ENCODE measurements at regions not wholly inside any gene's neighbourhood (a gene's known extent, or its start where the extent isn't known, plus 50 kb on each side); places are given as distances from the start of the nearest gene placed in this dataset.

GRCh38 chr1:229888157-229888556 lies 178.9 kb upstream of the GALNT2 start:
- no peaks in the 10 kb centered on the region for H3K4me1 Mint-ChIP-seq (ENCODE audit: low read depth)
- no peaks in the 10 kb centered on the region for H3K9me3 Mint-ChIP-seq
- intact Hi-C loops (cut with micrococcal nuclease), result no loop called here
- peaks cover 2% of the 10 kb centered on the region for H3K36me3 Mint-ChIP-seq (ENCODE audit: low read depth)
- peaks cover 16% of the 10 kb centered on the region for H3K27me3 Mint-ChIP-seq (ENCODE audit: insufficient read depth)
- H3K27ac Mint-ChIP-seq, result no peak overlapping the region
- DNase-seq (ENCODE audit: low spot score), result no peak
- no peak overlapping the region for H3K4me3 Mint-ChIP-seq

DNA sequence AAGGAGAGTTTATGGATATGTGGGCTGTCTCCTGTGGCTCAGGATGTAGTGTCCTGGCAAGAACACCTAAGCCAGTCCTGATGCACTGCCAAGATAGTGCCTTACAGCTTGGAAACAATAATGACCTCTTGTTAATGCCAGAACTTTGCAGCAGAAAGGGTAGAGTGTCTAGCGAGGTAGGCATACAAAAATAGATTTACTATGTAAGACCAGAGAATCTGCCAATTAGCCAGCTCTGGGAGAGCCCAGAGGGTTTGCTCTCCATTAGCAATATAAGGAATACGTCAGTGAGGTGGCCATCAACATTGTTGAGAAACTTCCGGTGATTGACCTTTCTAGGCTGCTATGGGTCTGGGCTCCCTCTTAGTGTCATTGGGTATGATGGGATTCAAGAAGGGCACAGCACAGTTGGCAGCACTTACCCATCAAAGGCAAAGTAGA lies 178.5 kb upstream of the GALNT2 start:
- H3K4me1 Mint-ChIP-seq (ENCODE audit: low read depth), result no peaks in the 10 kb centered on the region
- no peak overlapping the region for H3K4me3 Mint-ChIP-seq
- H3K27me3 Mint-ChIP-seq (ENCODE audit: insufficient read depth), result peaks cover 13% of the 10 kb centered on the region
- H3K36me3 Mint-ChIP-seq (ENCODE audit: low read depth), result peaks cover 2% of the 10 kb centered on the region
- no peaks in the 10 kb centered on the region for H3K9me3 Mint-ChIP-seq
- no peak overlapping the region for H3K27ac Mint-ChIP-seq
- no peak for DNase-seq (ENCODE audit: low spot score)
- intact Hi-C loops (cut with micrococcal nuclease), result no loop called here

DNA sequence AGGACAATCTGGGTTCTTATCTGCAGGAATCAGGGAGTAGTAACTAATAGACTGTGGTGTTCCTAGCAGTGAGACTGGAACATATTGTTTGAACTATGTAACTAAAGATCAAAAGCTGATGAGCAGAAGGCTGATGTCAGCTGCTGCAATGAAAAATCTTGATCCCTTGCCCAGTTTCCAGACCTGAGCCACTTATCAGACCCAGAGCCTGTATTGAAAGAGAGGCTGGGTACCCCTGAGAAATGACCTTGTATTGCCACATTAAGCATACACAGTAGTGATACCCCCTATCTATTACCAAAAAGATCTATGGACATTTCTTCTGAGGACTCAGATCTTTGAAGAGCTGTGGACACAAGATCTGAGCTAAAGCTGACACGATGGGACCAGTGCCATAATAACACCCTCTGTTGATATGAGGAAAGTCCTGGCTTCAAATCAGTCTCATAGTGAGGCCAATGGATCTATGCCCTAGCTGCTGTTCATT lies 178.0 kb upstream of the GALNT2 start:
- H3K4me3 Mint-ChIP-seq, result no peak overlapping the region
- H3K27ac Mint-ChIP-seq, result no peak overlapping the region
- H3K9me3 Mint-ChIP-seq, result no peaks in the 10 kb centered on the region
- DNase-seq (ENCODE audit: low spot score), result no peak
- peaks cover 2% of the 10 kb centered on the region for H3K36me3 Mint-ChIP-seq (ENCODE audit: low read depth)
- no peaks in the 10 kb centered on the region for H3K4me1 Mint-ChIP-seq (ENCODE audit: low read depth)
- H3K27me3 Mint-ChIP-seq (ENCODE audit: insufficient read depth), result peaks cover 12% of the 10 kb centered on the region
- intact Hi-C loops (cut with micrococcal nuclease), result no loop called here

DNA sequence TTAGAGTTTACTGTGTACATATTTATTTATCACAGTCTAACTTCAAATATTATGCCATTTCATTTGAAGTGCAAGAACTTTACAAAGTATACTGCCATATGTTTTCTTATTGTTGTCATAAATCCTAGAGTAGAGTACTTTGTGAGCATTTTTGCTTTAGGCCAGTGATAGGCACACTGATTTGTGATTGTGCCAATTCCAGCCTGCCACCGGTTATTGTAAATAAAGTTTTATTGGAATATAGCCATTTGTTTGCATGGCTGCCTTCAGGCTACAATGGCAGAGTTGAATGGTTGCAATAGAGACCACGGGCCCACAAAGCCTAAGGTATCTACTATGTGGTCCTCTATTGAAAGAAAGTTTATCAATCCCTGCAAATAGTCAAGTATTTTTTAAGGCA lies 175.8 kb upstream of the GALNT2 start:
- Mint-ChIP-seq H3K9me3 (no peaks in the 10 kb centered on the region), H3K4me3 (no peak overlapping the region), H3K36me3 (ENCODE audit: low read depth) (peaks cover 2% of the 10 kb centered on the region), H3K27me3 (ENCODE audit: insufficient read depth) (peaks cover 12% of the 10 kb centered on the region), H3K4me1 (ENCODE audit: low read depth) (no peaks in the 10 kb centered on the region), H3K27ac (no peak overlapping the region)
- DNase-seq (ENCODE audit: low spot score), result no peak
- intact Hi-C loops (cut with micrococcal nuclease), result no loop called here

DNA sequence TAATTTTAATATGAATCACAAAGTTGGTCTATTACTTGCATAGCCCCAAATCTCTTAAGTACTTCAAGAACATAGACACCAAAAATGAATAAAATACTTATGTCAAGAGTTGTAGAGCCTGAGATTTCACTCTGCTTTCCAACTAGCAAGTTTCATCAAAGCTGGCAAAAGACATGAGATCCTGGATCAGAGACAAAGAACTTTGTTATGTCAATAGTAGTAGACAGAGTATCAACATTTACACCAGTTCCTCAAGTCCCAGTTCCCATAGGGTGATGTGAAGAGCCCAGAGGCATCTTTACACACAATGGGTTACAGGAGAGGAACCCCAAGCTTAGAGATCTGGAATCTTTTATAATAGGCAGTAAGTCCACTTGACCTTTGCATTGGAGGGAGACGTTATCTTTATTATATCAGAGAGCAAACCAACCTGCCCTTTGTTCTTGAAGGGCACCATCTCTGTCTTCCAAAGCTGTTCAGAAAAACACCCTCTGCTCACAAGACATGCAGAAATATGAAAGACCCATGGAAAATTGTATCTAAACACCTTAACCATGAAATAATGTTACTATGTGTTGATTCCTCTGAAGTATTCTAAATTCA lies 174.4 kb upstream of the GALNT2 start:
- no peaks in the 10 kb centered on the region for H3K4me1 Mint-ChIP-seq (ENCODE audit: low read depth)
- H3K27me3 Mint-ChIP-seq (ENCODE audit: insufficient read depth), result peaks cover 14% of the 10 kb centered on the region
- DNase-seq (ENCODE audit: low spot score), result no peak
- intact Hi-C loops (cut with micrococcal nuclease), result no loop called here
- H3K27ac Mint-ChIP-seq, result no peak overlapping the region
- no peaks in the 10 kb centered on the region for H3K9me3 Mint-ChIP-seq
- H3K36me3 Mint-ChIP-seq (ENCODE audit: low read depth), result peaks cover 2% of the 10 kb centered on the region
- H3K4me3 Mint-ChIP-seq, result no peak overlapping the region

DNA sequence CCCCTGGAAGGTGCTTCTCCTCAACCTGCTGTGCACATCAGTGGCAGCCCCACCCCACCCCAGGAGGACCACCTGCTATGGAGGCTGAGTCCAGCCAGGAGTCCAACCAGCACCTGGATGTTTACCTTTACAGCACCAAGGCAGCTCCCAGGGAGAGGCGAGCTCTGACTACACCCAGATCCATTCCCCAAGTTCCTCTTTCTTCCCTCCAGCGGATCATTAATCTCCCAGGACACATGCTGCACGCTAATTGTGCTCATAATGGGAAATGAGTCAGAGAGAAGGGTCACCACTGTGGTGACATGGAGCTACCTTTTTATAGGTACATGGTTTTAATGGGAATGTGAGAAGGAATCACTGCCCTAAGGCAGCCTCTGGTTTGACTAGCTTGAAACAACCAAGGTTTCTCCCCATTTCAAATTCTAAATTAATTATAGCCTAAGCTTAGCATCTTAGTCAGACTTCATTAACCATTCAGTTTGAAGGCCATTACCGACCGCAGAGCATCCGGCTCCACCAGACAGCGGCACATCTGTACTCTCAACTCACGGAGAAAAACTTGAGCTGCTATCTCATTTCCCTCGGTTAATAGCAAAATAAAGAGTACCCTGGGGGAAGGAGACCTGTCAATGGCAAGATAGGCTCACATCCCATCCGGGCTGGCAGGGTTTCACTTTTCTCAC lies 173.1 kb upstream of the GALNT2 start:
- Mint-ChIP-seq H3K27ac (no peak overlapping the region), H3K4me3 (no peak overlapping the region)
- no peak for DNase-seq (ENCODE audit: low spot score)

GRCh38 chr1:229894532-229894931 lies 172.5 kb upstream of the GALNT2 start:
- no peak overlapping the region for H3K4me3 Mint-ChIP-seq
- H3K4me1 Mint-ChIP-seq (ENCODE audit: low read depth), result no peaks in the 10 kb centered on the region
- intact Hi-C loops (cut with micrococcal nuclease), result no loop called here
- H3K9me3 Mint-ChIP-seq, result no peaks in the 10 kb centered on the region
- H3K27ac Mint-ChIP-seq, result no peak overlapping the region
- H3K27me3 Mint-ChIP-seq (ENCODE audit: insufficient read depth), result peaks cover 14% of the 10 kb centered on the region
- peaks cover 2% of the 10 kb centered on the region for H3K36me3 Mint-ChIP-seq (ENCODE audit: low read depth)
- DNase-seq (ENCODE audit: low spot score), result no peak

More for the DNA sequence above, 173.1 kb upstream of the GALNT2 start:
- no peaks in the 10 kb centered on the region for H3K4me1 Mint-ChIP-seq (ENCODE audit: low read depth)
- H3K27me3 Mint-ChIP-seq (ENCODE audit: insufficient read depth), result peaks cover 15% of the 10 kb centered on the region
- intact Hi-C loops (cut with micrococcal nuclease), result no loop called here
- H3K9me3 Mint-ChIP-seq, result no peaks in the 10 kb centered on the region
- peaks cover 2% of the 10 kb centered on the region for H3K36me3 Mint-ChIP-seq (ENCODE audit: low read depth)

DNA sequence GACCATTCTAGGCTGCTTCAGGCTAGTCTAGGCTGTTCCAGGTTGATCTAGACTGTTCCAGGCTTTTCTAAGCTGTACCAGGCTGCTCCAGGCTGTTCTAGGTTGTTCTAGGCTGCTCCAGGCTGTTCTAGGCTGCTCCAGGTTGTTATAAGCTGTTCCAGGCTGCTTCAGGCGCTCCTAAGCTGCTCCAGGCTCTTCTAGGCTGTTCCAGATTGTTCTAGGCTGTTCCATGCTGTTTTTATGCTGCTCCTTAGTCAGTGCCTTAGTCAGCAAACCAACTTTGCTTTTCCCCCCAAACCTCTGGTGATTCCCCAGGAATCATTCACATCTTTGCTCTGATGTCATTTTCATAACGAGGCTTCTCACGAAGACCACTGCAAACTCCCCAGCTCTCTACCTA lies 171.4 kb upstream of the GALNT2 start:
- Mint-ChIP-seq H3K4me3 (no peak overlapping the region), H3K27ac (no peak overlapping the region), H3K27me3 (ENCODE audit: insufficient read depth) (peaks cover 10% of the 10 kb centered on the region), H3K36me3 (ENCODE audit: low read depth) (peaks cover 2% of the 10 kb centered on the region), H3K4me1 (ENCODE audit: low read depth) (no peaks in the 10 kb centered on the region), H3K9me3 (no peaks in the 10 kb centered on the region)
- intact Hi-C loops (cut with micrococcal nuclease), result no loop called here
- no peak for DNase-seq (ENCODE audit: low spot score)

- no peak overlapping the region for H3K4me3 Mint-ChIP-seq
- intact Hi-C loops (cut with micrococcal nuclease), result no loop called here
- peaks cover 2% of the 10 kb centered on the region for H3K36me3 Mint-ChIP-seq (ENCODE audit: low read depth)
- no peaks in the 10 kb centered on the region for H3K4me1 Mint-ChIP-seq (ENCODE audit: low read depth)
- no peaks in the 10 kb centered on the region for H3K9me3 Mint-ChIP-seq
- peaks cover 10% of the 10 kb centered on the region for H3K27me3 Mint-ChIP-seq (ENCODE audit: insufficient read depth)
- no peak overlapping the region for H3K27ac Mint-ChIP-seq
- DNase-seq (ENCODE audit: low spot score), result no peak
These were observed 170.7 kb upstream of the GALNT2 start for GRCh38 chr1:229896306-229896705.

GRCh38 chr1:229896861-229897260 lies 170.2 kb upstream of the GALNT2 start:
- peaks cover under 1% of the 10 kb centered on the region for H3K36me3 Mint-ChIP-seq (ENCODE audit: low read depth)
- intact Hi-C loops (cut with micrococcal nuclease), result no loop called here
- H3K4me1 Mint-ChIP-seq (ENCODE audit: low read depth), result no peaks in the 10 kb centered on the region
- no peak overlapping the region for H3K4me3 Mint-ChIP-seq
- peaks cover 12% of the 10 kb centered on the region for H3K27me3 Mint-ChIP-seq (ENCODE audit: insufficient read depth)
- no peaks in the 10 kb centered on the region for H3K9me3 Mint-ChIP-seq
- H3K27ac Mint-ChIP-seq, result no peak overlapping the region
- DNase-seq (ENCODE audit: low spot score), result no peak

- intact Hi-C loops (cut with micrococcal nuclease), result no loop called here
- H3K9me3 Mint-ChIP-seq, result no peaks in the 10 kb centered on the region
- peaks cover 11% of the 10 kb centered on the region for H3K27me3 Mint-ChIP-seq (ENCODE audit: insufficient read depth)
- H3K36me3 Mint-ChIP-seq (ENCODE audit: low read depth), result no peaks in the 10 kb centered on the region
- no peak overlapping the region for H3K27ac Mint-ChIP-seq
- no peak overlapping the region for H3K4me3 Mint-ChIP-seq
- no peaks in the 10 kb centered on the region for H3K4me1 Mint-ChIP-seq (ENCODE audit: low read depth)
- DNase-seq (ENCODE audit: low spot score), result no peak
These were observed 169.5 kb upstream of the GALNT2 start for GRCh38 chr1:229897501-229897900.

GRCh38 chr1:229900220-229900619 lies 166.8 kb upstream of the GALNT2 start:
- Mint-ChIP-seq H3K4me1 (ENCODE audit: low read depth) (no peaks in the 10 kb centered on the region), H3K27ac (no peak overlapping the region), H3K27me3 (ENCODE audit: insufficient read depth) (peaks cover 27% of the 10 kb centered on the region), H3K36me3 (ENCODE audit: low read depth) (no peaks in the 10 kb centered on the region), H3K9me3 (no peaks in the 10 kb centered on the region), H3K4me3 (no peak overlapping the region)
- intact Hi-C loops (cut with micrococcal nuclease), result no loop called here
- DNase-seq (ENCODE audit: low spot score), result no peak

GRCh38 chr1:229905031-229905545 lies 161.9 kb upstream of the GALNT2 start:
- no peak overlapping the region for H3K27ac Mint-ChIP-seq
- H3K9me3 Mint-ChIP-seq, result no peaks in the 10 kb centered on the region
- intact Hi-C loops (cut with micrococcal nuclease), result no loop called here
- no peak for DNase-seq (ENCODE audit: low spot score)
- H3K4me1 Mint-ChIP-seq (ENCODE audit: low read depth), result no peaks in the 10 kb centered on the region
- no peaks in the 10 kb centered on the region for H3K36me3 Mint-ChIP-seq (ENCODE audit: low read depth)
- H3K4me3 Mint-ChIP-seq, result no peak overlapping the region
- peaks cover 38% of the 10 kb centered on the region for H3K27me3 Mint-ChIP-seq (ENCODE audit: insufficient read depth)
